ES-I3 (cell line): ENCODE measurements at regions not wholly inside any gene's neighbourhood (a gene's known extent, or its start where the extent isn't known, plus 50 kb on each side); places are given as distances from the start of the nearest gene placed in this dataset.
"Not testable (repeated sequence)": the region's sequence is repeated elsewhere in the genome, so short reads cannot be mapped to it uniquely, and the experiment has no call there.

Source experiments
- H3K36me3 ChIP-seq: 2 replicates; pipeline ENCODE4 v1.6.1; 2013; ENCODE audit warnings: mild to moderate bottlenecking, low read length, control low read depth, moderate library complexity; ENCODE audit not compliant: insufficient read depth
- H3K4me1 ChIP-seq: 2 replicates; pipeline ENCODE4 v1.6.1; 2013; ENCODE audit warnings: mild to moderate bottlenecking, control low read depth, low read length; ENCODE audit not compliant: insufficient read depth
- H3K9ac ChIP-seq: 2 replicates; pipeline ENCODE4 v1.6.1; 2013; ENCODE audit warnings: low read depth, mild to moderate bottlenecking, low read length, moderate library complexity
- H3K9me3 ChIP-seq: 2 replicates; pipeline ENCODE4 v1.6.1; 2013; ENCODE audit warnings: mild to moderate bottlenecking, low read length, moderate library complexity; ENCODE audit not compliant: control insufficient read depth, insufficient read depth

DNA sequence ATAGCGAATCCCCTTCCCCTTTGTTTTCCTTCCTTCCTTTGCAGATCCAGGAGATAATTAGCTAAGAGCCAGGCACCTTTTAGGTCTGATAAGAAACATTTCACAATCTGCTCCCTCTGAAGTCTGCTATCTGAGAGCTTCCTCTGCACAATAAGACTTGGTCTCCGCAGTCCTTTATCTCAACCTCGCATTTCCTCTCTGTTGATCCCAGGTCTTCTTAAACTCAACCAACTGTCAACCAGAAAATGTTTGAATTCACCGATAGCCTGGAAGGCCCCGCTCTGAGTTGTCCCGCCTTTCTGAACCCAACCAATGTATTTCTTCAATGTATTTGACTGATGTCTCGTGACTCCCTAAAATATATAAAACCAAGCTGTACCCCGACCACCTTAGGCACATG, 78.4 kb upstream of the CTDP1 start:
- Histone ChIP-seq H3K9ac (no peak overlapping the region), H3K4me1 (no peaks in the 10 kb centered on the region), H3K9me3 (no peaks in the 10 kb centered on the region), H3K36me3 (no peaks in the 10 kb centered on the region)

DNA sequence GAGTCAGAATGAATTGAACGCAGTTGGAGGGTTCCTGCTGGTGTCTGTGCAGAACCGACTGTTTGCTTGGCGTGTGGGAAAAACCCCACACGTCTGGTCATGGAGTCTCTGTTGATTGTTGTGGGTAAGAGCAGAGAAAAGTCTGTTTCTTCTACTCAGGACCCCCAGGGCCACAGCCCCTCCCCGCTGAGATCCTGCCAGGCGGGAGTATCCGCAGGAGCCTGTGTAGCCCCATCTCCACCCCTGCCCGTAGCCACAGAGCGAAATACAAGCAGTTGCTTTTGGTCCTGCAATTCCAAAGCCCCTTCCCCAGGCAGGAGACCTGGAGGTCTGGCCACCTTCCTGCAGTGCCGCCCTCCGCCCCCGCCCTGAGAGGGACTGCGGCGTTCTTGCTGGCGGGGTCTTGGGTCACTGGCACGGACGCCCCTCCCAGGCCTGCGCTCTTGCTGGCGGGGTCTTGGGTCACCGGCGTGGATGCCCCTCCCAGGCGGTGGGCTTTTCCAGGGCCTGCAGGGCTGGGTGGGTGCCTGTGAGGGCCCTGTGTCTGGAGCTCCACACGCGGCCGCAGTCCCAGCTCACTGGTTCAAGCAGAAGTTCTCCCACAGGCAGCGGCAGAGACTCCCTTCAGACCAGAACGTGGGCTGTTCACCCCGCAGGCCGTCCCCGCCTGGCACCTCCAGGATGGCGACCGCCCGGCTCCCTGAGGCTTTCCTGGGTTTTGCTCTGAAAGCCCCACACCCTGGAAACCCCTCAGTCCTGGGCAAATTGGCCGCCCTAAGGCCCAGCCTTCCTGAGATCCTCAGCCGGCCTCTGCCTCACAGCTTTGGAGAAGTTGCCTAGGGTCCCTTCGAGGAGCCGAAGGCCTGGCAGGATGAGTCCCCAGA, 76.0 kb upstream of the CTDP1 start:
- H3K9ac ChIP-seq, result no peak overlapping the region
- H3K36me3 ChIP-seq, result no peaks in the 10 kb centered on the region
- no peaks in the 10 kb centered on the region for H3K9me3 ChIP-seq
- H3K4me1 ChIP-seq, result no peaks in the 10 kb centered on the region

DNA sequence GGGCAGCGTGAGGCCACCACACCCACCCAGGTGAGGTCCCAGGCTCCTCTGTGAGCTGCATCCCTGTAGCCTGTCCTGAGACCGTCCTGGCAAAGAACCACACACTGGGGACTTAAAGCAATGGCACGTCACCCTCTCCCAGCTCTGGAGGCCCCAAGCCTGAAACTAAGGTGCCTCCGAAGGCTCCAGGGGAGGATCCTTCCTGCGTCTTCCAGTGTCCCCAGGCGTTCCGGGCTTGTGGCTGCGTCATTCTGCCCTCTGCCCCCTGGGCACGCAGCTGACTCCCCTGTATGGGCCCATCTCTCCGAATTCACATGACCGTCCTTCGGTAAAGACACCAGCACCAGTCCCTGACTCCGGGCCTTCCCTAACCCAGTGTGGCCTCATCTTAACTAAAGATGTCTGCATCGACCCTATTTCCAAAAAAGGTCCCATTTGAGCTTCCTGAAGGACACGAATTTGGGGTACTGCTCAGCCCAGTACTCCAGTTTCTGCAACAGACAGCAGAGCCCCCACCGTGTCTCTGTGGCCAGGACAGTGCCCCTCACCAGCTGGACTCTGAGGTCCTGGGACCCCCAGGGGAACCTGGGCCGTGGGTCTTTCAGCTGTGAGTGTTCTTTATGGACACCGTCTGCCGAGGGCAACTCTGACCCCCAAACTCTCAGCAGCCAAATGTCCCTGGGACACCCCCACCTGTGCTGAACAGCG, 75.2 kb upstream of the CTDP1 start:
- H3K4me1 ChIP-seq, result no peaks in the 10 kb centered on the region
- no peak overlapping the region for H3K9ac ChIP-seq
- H3K9me3 ChIP-seq, result no peaks in the 10 kb centered on the region
- no peaks in the 10 kb centered on the region for H3K36me3 ChIP-seq

DNA sequence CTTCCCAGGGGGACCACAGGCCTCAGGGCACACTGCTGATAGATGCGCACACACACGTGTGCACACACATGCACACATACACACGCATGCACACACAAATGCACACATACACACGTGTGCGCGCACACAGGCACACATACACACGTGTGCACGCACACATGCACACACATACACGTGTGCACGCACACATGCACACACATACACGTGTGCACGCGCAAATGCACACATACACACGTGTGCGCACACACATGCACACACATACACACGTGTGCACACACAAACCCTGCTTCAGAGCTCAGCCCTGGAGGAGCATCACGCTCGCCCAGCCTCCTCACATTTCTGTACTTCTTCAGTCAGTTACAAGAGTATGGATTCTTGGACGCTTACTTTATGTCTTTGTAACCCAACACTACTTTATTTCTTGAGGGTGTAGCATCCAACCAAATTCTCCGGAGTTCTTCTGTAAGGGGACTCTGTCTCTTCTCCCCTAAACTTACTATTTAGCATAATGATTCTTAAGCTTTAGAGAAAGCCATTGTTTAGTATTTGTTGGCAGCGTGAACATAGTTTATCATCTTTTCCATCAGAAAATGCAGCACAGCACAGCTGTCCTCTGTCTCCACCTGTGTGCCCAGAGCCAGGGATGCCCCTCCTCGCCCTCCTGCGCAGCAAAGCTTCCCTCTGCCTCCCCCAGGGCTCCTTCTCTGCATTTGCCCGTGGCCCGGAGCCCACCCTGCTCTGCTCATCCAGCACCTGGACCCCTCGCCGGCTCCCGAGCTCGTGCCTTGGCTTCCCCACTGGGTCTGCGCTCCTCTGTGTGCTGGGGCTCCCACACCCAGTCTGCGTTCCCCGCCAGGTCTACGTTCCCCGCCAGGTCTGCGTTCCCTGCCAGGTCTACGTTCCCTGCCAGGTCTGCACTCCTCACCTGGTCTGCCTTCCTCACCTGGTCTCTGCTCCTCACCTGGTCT, 74.4 kb upstream of the CTDP1 start:
- no peaks in the 10 kb centered on the region for H3K4me1 ChIP-seq

DNA sequence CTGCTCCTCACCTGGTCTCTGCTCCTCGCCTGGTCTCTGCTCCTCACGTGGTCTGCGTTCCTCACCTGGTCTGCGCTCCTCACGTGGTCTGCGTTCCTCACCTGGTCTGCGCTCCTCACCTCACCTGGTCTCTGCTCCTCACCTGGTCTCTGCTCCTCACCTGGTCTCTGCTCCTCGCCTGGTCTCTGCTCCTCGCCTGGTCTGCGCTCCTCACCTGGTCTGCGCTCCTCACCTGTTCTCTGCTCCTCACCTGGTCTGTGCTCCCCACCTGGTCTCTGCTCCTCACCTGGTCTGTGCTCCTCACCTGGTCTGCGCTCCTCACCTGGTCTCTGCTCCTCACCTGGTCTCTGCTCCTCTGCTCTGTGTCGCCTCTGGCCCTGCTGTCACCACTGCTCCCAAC, 73.5 kb upstream of the CTDP1 start:
- not testable (repeated sequence) for H3K9me3 ChIP-seq, H3K4me1 ChIP-seq, H3K36me3 ChIP-seq, H3K9ac ChIP-seq

More for the DNA sequence above, 74.4 kb upstream of the CTDP1 start:
- no peaks in the 10 kb centered on the region for H3K36me3 ChIP-seq
- H3K9me3 ChIP-seq, result no peaks in the 10 kb centered on the region
- no peak overlapping the region for H3K9ac ChIP-seq

DNA sequence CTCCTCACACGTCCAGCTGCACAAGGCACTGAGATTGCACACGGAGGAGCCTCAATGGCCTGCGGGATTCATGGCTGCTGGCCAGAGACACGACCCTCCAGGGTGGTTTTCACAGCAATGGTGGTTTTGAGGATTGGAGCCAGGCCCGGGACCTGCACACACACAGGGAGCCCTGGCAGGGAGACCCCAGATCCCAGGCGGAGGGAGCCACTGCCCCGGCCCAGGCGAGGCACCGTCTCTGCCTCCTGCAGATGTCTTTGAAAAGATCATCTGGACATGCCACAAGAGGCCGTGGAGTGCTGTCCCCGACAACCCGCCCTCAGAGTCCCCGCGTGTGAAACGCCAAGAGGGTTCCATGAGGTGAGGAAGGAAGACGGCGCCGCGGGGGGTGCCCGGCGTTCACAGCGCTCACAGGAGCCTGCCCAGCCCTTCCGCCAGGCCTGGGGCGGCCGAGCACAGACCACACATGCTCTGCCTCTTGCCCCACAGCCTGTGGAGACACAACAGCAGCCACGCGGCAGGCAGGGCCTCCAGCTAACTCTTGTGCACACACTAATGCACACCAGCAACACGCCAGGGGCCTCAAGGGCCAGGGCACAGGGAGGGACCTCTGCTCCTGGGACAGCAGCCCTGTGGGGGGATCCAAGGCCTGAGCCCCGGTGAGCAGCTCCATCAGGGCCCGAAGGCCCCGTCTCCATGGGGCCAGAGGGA, 72.8 kb upstream of the CTDP1 start:
- Histone ChIP-seq H3K9me3 (no peaks in the 10 kb centered on the region), H3K9ac (no peak overlapping the region), H3K4me1 (peaks cover 10% of the 10 kb centered on the region), H3K36me3 (no peaks in the 10 kb centered on the region)

DNA sequence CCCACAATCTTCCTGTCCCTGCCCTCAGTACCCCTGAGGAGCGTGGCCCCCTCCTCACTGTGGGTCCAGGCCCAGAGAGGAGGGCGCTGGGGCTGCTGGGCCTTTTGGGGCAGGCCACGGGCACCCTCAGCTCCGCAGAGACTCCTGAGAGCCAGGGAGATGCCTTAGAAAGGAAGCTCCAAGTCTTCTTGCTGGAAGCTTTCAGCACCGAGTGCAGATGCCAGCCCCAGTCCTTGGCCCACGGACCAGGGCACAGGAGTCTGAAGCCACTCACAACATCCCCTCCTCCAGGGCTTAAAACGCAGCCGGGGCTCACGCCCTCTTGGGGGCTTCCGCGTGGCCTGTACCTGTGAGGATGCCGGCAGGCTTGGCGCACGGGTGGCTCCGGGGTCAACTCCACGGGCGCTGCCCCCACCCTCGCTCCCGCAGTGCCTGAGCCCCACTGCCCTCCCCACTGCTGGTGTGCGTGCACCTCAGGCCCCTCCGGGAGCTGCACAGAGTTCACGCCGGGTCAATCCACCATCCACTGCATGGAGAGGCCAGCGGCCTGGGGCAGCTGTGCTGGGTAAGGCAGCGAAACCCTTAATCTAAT, 72.1 kb upstream of the CTDP1 start:
- H3K36me3 ChIP-seq, result no peaks in the 10 kb centered on the region
- H3K9ac ChIP-seq, result no peak overlapping the region
- peaks cover 10% of the 10 kb centered on the region for H3K4me1 ChIP-seq
- no peaks in the 10 kb centered on the region for H3K9me3 ChIP-seq

DNA sequence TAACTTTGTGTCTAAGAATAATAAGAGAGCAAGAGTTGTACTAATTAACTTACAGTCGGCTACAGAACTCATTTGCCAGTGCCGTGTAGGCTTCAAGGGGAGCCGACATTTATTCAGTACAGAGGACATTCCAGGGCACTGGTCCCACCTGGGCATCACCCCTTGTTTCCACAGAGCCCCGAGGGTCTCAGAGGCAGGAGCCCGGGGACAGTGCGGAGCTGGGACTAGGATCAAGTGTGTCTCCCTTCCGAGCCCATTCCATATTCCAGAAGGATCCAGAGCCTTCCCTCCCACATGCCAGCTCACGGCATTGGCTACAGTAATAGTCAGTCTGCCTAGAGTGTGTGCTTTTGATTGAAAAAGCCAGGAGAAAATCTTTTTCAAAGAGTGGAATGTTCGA, 71.5 kb upstream of the CTDP1 start:
- Histone ChIP-seq H3K4me1 (peaks cover 10% of the 10 kb centered on the region), H3K9ac (no peak overlapping the region), H3K9me3 (no peaks in the 10 kb centered on the region), H3K36me3 (no peaks in the 10 kb centered on the region)

DNA sequence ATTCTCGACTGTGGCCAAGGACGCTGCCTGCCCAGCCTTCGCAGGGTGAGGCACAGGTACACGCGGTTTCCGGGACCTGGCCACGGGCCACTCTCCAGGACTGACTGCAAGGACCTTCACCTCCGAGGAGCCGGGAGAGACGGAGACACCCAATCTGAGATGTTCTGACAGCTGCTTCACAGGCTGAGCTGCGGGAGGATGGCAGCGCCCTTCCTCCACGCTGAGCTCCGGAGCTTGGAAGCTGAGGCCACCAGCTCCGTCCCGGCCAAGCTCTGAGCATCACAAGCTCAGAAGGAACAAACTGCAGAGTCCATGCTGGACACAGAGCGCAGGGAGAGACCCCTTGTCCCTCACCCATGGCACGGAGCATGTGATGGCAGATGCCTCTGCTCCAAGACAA, 71.1 kb upstream of the CTDP1 start:
- Histone ChIP-seq H3K9me3 (no peaks in the 10 kb centered on the region), H3K9ac (no peak overlapping the region), H3K4me1 (peaks cover 10% of the 10 kb centered on the region), H3K36me3 (no peaks in the 10 kb centered on the region)

DNA sequence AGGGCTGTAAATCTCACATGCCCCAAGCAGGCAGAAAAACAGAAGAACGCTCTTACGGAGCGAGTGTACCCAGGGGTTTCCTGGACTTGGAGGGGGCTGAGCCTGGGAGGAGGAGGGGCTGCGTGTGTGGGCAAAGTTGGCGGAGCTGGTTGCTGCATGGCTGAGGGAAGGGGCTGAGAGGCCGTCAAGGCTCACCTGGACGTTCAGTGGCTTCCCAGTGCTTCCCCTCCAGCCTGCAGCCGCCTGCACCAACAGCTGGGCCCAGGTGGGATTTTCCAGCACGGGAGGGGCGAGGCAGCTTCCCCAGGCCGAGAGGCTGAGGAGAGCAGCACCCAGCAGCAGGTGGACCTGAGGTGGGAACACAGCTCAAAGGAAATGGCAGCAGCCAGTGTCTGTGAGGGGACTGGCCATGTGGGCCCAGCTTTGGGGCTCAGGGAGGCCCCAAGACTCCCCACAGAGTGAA, 70.6 kb upstream of the CTDP1 start:
- peaks cover 10% of the 10 kb centered on the region for H3K4me1 ChIP-seq
- no peak overlapping the region for H3K9ac ChIP-seq
- no peaks in the 10 kb centered on the region for H3K36me3 ChIP-seq
- no peaks in the 10 kb centered on the region for H3K9me3 ChIP-seq

DNA sequence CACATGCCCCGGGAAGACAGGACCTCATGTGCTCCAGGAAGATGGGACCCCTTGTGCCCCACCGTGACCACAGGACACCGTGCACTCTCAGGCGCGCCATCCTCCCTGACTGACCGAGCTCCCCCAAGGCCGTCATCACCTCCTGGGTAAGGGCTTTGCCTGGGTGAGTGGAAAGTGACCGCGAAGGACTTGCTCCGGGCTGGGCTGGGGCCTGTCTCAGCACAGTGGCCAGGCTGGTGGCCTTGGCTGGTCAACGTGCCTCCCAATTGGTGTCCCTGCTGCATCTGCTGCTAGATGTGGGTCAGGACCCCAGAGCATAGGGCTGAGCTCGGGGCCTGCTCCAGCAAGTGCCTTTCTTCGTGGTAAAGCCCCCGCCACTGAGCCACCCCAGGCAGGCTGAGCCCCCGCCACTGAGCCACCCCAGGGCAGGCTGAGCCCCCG, 69.7 kb upstream of the CTDP1 start:
- peaks cover 10% of the 10 kb centered on the region for H3K4me1 ChIP-seq
- no peaks in the 10 kb centered on the region for H3K9me3 ChIP-seq
- no peaks in the 10 kb centered on the region for H3K36me3 ChIP-seq
- no peak overlapping the region for H3K9ac ChIP-seq

DNA sequence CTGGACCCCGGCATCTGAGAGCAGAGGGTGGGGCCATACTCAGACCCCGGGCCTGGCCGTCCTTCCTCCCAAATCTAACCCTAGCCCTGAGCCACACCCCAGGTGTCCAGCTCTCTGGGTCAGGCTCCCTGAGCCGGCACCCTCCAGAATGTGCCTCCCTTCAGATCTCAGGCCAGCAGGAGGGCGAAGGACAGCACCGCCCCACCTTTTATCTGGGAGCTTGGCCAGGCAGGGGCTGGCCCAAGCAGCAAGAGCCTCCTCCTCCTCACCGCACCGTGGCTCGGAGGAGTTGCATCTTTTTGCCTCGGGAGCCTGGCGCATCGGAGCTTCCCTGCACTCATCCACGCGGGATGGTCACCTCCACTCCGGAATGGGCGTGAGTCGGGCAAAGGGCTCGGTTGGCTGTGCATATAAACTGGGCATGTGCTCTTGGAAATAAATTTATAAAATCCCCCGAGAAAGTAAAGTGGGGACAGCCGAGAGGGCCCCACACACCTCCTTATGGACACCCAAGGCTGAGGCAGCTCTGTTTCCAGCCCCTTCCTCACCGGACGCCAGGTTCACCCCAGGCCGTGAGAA, 69.1 kb upstream of the CTDP1 start:
- Histone ChIP-seq H3K9ac (no peak overlapping the region), H3K9me3 (no peaks in the 10 kb centered on the region), H3K36me3 (no peaks in the 10 kb centered on the region), H3K4me1 (peaks cover 10% of the 10 kb centered on the region)

DNA sequence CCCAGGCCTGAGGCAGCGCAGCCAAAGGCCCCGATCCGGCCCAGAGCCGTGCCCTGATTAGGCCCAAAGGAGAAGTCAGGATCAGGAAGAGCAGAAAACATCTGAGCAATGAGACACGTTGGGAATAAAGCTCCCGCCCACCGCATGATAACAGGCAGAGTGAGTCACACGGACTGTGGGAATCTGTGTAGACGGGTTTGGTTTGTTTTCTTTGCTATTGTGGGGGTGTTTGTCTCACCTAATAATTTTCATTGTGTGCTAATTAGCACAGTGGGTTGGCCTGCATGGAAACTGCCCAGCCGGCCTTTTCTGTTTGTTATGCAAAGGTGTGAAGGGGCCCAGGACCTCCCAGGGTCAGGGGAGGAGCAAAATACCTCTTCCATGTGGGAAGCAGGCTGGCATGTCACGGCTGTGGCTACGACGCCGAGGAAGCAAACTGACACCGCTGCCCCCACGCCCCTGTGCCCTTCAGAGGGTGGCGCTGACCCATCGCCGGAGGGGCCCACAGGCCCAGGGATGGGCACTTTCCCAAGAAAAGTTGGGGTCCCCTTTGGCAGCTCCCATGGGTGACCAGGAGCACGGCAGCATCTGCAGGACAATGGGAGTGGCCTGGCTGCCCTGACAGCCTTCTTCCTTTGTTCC, 68.4 kb upstream of the CTDP1 start:
- Histone ChIP-seq H3K9me3 (no peaks in the 10 kb centered on the region), H3K4me1 (peaks cover 10% of the 10 kb centered on the region), H3K9ac (no peak overlapping the region), H3K36me3 (no peaks in the 10 kb centered on the region)
